ENCODE measurements at regions not wholly inside any gene's neighbourhood (a gene's known extent, or its start where the extent isn't known, plus 50 kb on each side); places are given as distances from the start of the nearest gene placed in this dataset.

- Histone ChIP-seq H3K4me3 (no peak overlapping the region), H3K27ac (no peak overlapping the region), H3K4me1 (no peaks in the 10 kb centered on the region), H3K4me2 (no peak overlapping the region), H3K9me3 (no peaks in the 10 kb centered on the region)
- 12% methylated on average over 1 of the region's 1 CpG for WGBS (ENCODE audit: missing lambda C conversion rate)
- ATAC-seq = no peak
- POLR2A ChIA-PET = no interaction called here
- CTCF ChIA-PET = no interaction called here
- no peak for FAIRE-seq
- TF ChIP-seq HOXA7 (CRISPR knock-in tag; IDR thresholded peaks at IDR 0.05) (no peak), EHMT2 (IDR thresholded peaks at IDR 0.05; ENCODE audit: low read depth) (no peak), KDM5A (IDR thresholded peaks at IDR 0.05) (no peak), CHD4 (IDR thresholded peaks at IDR 0.05; ENCODE audit: borderline replicate concordance) (no peak), PBX3 (IDR thresholded peaks at IDR 0.05) (no peak), ZC3H11A (IDR thresholded peaks at IDR 0.05) (no peak), CHD2 (IDR thresholded peaks at IDR 0.05; ENCODE audit: low read length, partially characterized antibody) (no peak), CEBPB (IDR thresholded peaks at IDR 0.05) (no peak), NFE2L2 (conservative IDR thresholded peaks at IDR 0.05; ENCODE audit: low read length) (no peak)
- no peak for DNase-seq (ENCODE audit: low read depth in 1 of 2, low spot score in 1 of 2)
These were observed 855.3 kb upstream of the FLRT2 start for GRCh38 chr14:84674636-84675035.

GRCh38 chr14:84686550-84686949 is 843.4 kb upstream of the FLRT2 start:
- CTCF ChIA-PET = no interaction called here
- WGBS (ENCODE audit: missing lambda C conversion rate) = 16% methylated on average over 3 of the region's 3 CpGs
- Histone ChIP-seq H3K4me1 (no peaks in the 10 kb centered on the region), H3K4me3 (no peak overlapping the region), H3K27ac (no peak overlapping the region), H3K4me2 (no peak overlapping the region), H3K9me3 (no peaks in the 10 kb centered on the region)
- ATAC-seq (no peak), DNase-seq (ENCODE audit: low read depth in 1 of 2, low spot score in 1 of 2) (no peak), FAIRE-seq (no peak)
- no peak for TF ChIP-seq POLR2AphosphoS2 (conservative IDR thresholded peaks at IDR 0.05; ENCODE audit: low read length)
- no peak for TF ChIP-seq HMGXB4 (CRISPR knock-in tag; IDR thresholded peaks at IDR 0.05; ENCODE audit: borderline replicate concordance)
- POLR2A ChIA-PET = no interaction called here

GRCh38 chr14:84688297-84689025 is 841.5 kb upstream of the FLRT2 start:
- Histone ChIP-seq H3K9me3 (no peaks in the 10 kb centered on the region), H3K4me3 (no peak overlapping the region), H3K4me2 (no peak overlapping the region), H3K4me1 (no peaks in the 10 kb centered on the region), H3K27ac (no peak overlapping the region)
- ATAC-seq (no peak), FAIRE-seq (no peak), DNase-seq (ENCODE audit: low read depth in 1 of 2, low spot score in 1 of 2) (no peak)
- TF ChIP-seq HES2 (IDR thresholded peaks at IDR 0.05) (no peak), CBX8 (IDR thresholded peaks at IDR 0.05) (no peak), SMC3 (IDR thresholded peaks at IDR 0.05) (no peak)
- CTCF ChIA-PET = no interaction called here
- 5% methylated on average over 7 of the region's 7 CpGs for WGBS (ENCODE audit: missing lambda C conversion rate)
- POLR2A ChIA-PET = no interaction called here

- Histone ChIP-seq H3K4me2 (no peak overlapping the region), H3K4me3 (no peak overlapping the region), H3K9me3 (no peaks in the 10 kb centered on the region), H3K4me1 (no peaks in the 10 kb centered on the region), H3K27ac (no peak overlapping the region)
- no peak for FAIRE-seq
- no peak for ATAC-seq
- POLR2A ChIA-PET = no interaction called here
- TF ChIP-seq FOXS1 (CRISPR knock-in tag; IDR thresholded peaks at IDR 0.05) (no peak), SREBF2 (IDR thresholded peaks at IDR 0.05) (no peak), ZSCAN20 (CRISPR knock-in tag; IDR thresholded peaks at IDR 0.05) (no peak), MAX (IDR thresholded peaks at IDR 0.05) (no peak), CTCF (IDR thresholded peaks at IDR 0.05) (no peak)
- no peak for DNase-seq (ENCODE audit: low read depth in 1 of 2, low spot score in 1 of 2)
- CTCF ChIA-PET = no interaction called here
These were observed 835.8 kb upstream of the FLRT2 start for GRCh38 chr14:84694161-84694560.
